ENCODE measurements at regions not wholly inside any gene's neighbourhood (a gene's known extent, or its start where the extent isn't known, plus 50 kb on each side); places are given as distances from the start of the nearest gene placed in this dataset.

- Histone ChIP-seq H3K4me1 (replicated peaks) (no peaks in the 10 kb centered on the region), H3K27me3 (replicated peaks) (no peaks in the 10 kb centered on the region), H3K9me3 (replicated peaks) (no peaks in the 10 kb centered on the region), H3K36me3 (no peaks in the 10 kb centered on the region), H3K27ac (no peak overlapping the region), H3K4me3 (no peak overlapping the region)
- no peak for DNase-seq (ENCODE audit: low read depth in 1 of 2, low spot score in 2 of 2)
Observed at GRCh38 chr14:66140213-66140918, 345.8 kb upstream of the CCDC196 start.

GRCh38 chr14:66140963-66141362 lies 345.2 kb upstream of the CCDC196 start:
- H3K27me3 ChIP-seq (replicated peaks), result no peaks in the 10 kb centered on the region
- no peak overlapping the region for H3K27ac ChIP-seq
- H3K9me3 ChIP-seq (replicated peaks), result no peaks in the 10 kb centered on the region
- no peaks in the 10 kb centered on the region for H3K4me1 ChIP-seq (replicated peaks)
- no peak for DNase-seq (ENCODE audit: low read depth in 1 of 2, low spot score in 2 of 2)
- H3K36me3 ChIP-seq, result no peaks in the 10 kb centered on the region
- H3K4me3 ChIP-seq, result no peak overlapping the region

- Histone ChIP-seq H3K4me1 (replicated peaks) (no peaks in the 10 kb centered on the region), H3K9me3 (replicated peaks) (no peaks in the 10 kb centered on the region), H3K36me3 (no peaks in the 10 kb centered on the region), H3K4me3 (no peak overlapping the region), H3K27ac (no peak overlapping the region), H3K27me3 (replicated peaks) (no peaks in the 10 kb centered on the region)
- no peak for DNase-seq (ENCODE audit: low read depth in 1 of 2, low spot score in 2 of 2)
Observed at GRCh38 chr14:66141733-66142132, 344.4 kb upstream of the CCDC196 start.

GRCh38 chr14:66143387-66144112 lies 342.6 kb upstream of the CCDC196 start:
- H3K4me3 ChIP-seq, result no peak overlapping the region
- no peaks in the 10 kb centered on the region for H3K27me3 ChIP-seq (replicated peaks)
- H3K36me3 ChIP-seq, result no peaks in the 10 kb centered on the region
- H3K4me1 ChIP-seq (replicated peaks), result no peaks in the 10 kb centered on the region
- H3K27ac ChIP-seq, result no peak overlapping the region
- DNase-seq (ENCODE audit: low read depth in 1 of 2, low spot score in 2 of 2), result no peak
- H3K9me3 ChIP-seq (replicated peaks), result no peaks in the 10 kb centered on the region

GRCh38 chr14:66152302-66152701 lies 333.9 kb upstream of the CCDC196 start:
- Histone ChIP-seq H3K4me3 (no peak overlapping the region), H3K27ac (no peak overlapping the region), H3K36me3 (no peaks in the 10 kb centered on the region), H3K27me3 (replicated peaks) (no peaks in the 10 kb centered on the region), H3K4me1 (replicated peaks) (no peaks in the 10 kb centered on the region), H3K9me3 (replicated peaks) (no peaks in the 10 kb centered on the region)
- DNase-seq (ENCODE audit: low read depth in 1 of 2, low spot score in 2 of 2), result no peak

- H3K4me3 ChIP-seq, result no peak overlapping the region
Observed at GRCh38 chr14:66152747-66153146, 333.4 kb upstream of the CCDC196 start.

GRCh38 chr14:66163023-66163422 lies 323.1 kb upstream of the CCDC196 start:
- no peaks in the 10 kb centered on the region for H3K9me3 ChIP-seq (replicated peaks)
- no peaks in the 10 kb centered on the region for H3K27me3 ChIP-seq (replicated peaks)
- no peaks in the 10 kb centered on the region for H3K4me1 ChIP-seq (replicated peaks)
- H3K36me3 ChIP-seq, result no peaks in the 10 kb centered on the region
- H3K27ac ChIP-seq, result no peak overlapping the region
- no peak overlapping the region for H3K4me3 ChIP-seq
- DNase-seq (ENCODE audit: low read depth in 1 of 2, low spot score in 2 of 2), result no peak

More at GRCh38 chr14:66152747-66153146, 333.4 kb upstream of the CCDC196 start:
- Histone ChIP-seq H3K27me3 (replicated peaks) (no peaks in the 10 kb centered on the region), H3K27ac (no peak overlapping the region), H3K4me1 (replicated peaks) (no peaks in the 10 kb centered on the region), H3K9me3 (replicated peaks) (no peaks in the 10 kb centered on the region), H3K36me3 (no peaks in the 10 kb centered on the region)
- no peak for DNase-seq (ENCODE audit: low read depth in 1 of 2, low spot score in 2 of 2)

- no peak overlapping the region for H3K4me3 ChIP-seq
- H3K9me3 ChIP-seq (replicated peaks), result no peaks in the 10 kb centered on the region
- H3K4me1 ChIP-seq (replicated peaks), result no peaks in the 10 kb centered on the region
- no peak overlapping the region for H3K27ac ChIP-seq
- no peaks in the 10 kb centered on the region for H3K27me3 ChIP-seq (replicated peaks)
- no peaks in the 10 kb centered on the region for H3K36me3 ChIP-seq
- no peak for DNase-seq (ENCODE audit: low read depth in 1 of 2, low spot score in 2 of 2)
Observed at GRCh38 chr14:66165337-66165736, 320.8 kb upstream of the CCDC196 start.

GRCh38 chr14:66174453-66174891 lies 311.7 kb upstream of the CCDC196 start:
- no peak for DNase-seq (ENCODE audit: low read depth in 1 of 2, low spot score in 2 of 2)
- Histone ChIP-seq H3K4me1 (replicated peaks) (no peaks in the 10 kb centered on the region), H3K9me3 (replicated peaks) (no peaks in the 10 kb centered on the region), H3K36me3 (no peaks in the 10 kb centered on the region), H3K4me3 (no peak overlapping the region), H3K27me3 (replicated peaks) (no peaks in the 10 kb centered on the region), H3K27ac (no peak overlapping the region)

GRCh38 chr14:66177935-66178334 lies 308.2 kb upstream of the CCDC196 start:
- Histone ChIP-seq H3K36me3 (no peaks in the 10 kb centered on the region), H3K4me3 (no peak overlapping the region), H3K9me3 (replicated peaks) (no peaks in the 10 kb centered on the region), H3K27me3 (replicated peaks) (no peaks in the 10 kb centered on the region), H3K4me1 (replicated peaks) (no peaks in the 10 kb centered on the region), H3K27ac (no peak overlapping the region)
- no peak for DNase-seq (ENCODE audit: low read depth in 1 of 2, low spot score in 2 of 2)

GRCh38 chr14:66196670-66197069 lies 289.5 kb upstream of the CCDC196 start:
- H3K27me3 ChIP-seq (replicated peaks), result no peaks in the 10 kb centered on the region
- no peaks in the 10 kb centered on the region for H3K4me1 ChIP-seq (replicated peaks)
- no peak for DNase-seq (ENCODE audit: low read depth in 1 of 2, low spot score in 2 of 2)
- no peaks in the 10 kb centered on the region for H3K36me3 ChIP-seq
- H3K27ac ChIP-seq, result no peak overlapping the region
- no peaks in the 10 kb centered on the region for H3K9me3 ChIP-seq (replicated peaks)
- no peak overlapping the region for H3K4me3 ChIP-seq

- H3K27ac ChIP-seq, result no peak overlapping the region
- H3K36me3 ChIP-seq, result no peaks in the 10 kb centered on the region
- H3K4me3 ChIP-seq, result no peak overlapping the region
- no peak for DNase-seq (ENCODE audit: low read depth in 1 of 2, low spot score in 2 of 2)
- no peaks in the 10 kb centered on the region for H3K27me3 ChIP-seq (replicated peaks)
- no peaks in the 10 kb centered on the region for H3K9me3 ChIP-seq (replicated peaks)
- H3K4me1 ChIP-seq (replicated peaks), result no peaks in the 10 kb centered on the region
Observed at GRCh38 chr14:66197276-66197675, 288.9 kb upstream of the CCDC196 start.

- Histone ChIP-seq H3K36me3 (no peaks in the 10 kb centered on the region), H3K27me3 (replicated peaks) (no peaks in the 10 kb centered on the region)
Observed at GRCh38 chr14:66206554-66206953, 279.6 kb upstream of the CCDC196 start.

GRCh38 chr14:66216763-66217162 lies 269.4 kb upstream of the CCDC196 start:
- Histone ChIP-seq H3K27me3 (replicated peaks) (no peaks in the 10 kb centered on the region), H3K36me3 (no peaks in the 10 kb centered on the region)
- DNase-seq (ENCODE audit: low read depth in 1 of 2, low spot score in 2 of 2), result no peak

More at GRCh38 chr14:66206554-66206953, 279.6 kb upstream of the CCDC196 start:
- Histone ChIP-seq H3K9me3 (replicated peaks) (no peaks in the 10 kb centered on the region), H3K27ac (no peak overlapping the region), H3K4me1 (replicated peaks) (no peaks in the 10 kb centered on the region), H3K4me3 (no peak overlapping the region)
- no peak for DNase-seq (ENCODE audit: low read depth in 1 of 2, low spot score in 2 of 2)

More at GRCh38 chr14:66216763-66217162, 269.4 kb upstream of the CCDC196 start:
- no peak overlapping the region for H3K4me3 ChIP-seq
- H3K27ac ChIP-seq, result no peak overlapping the region
- no peaks in the 10 kb centered on the region for H3K4me1 ChIP-seq (replicated peaks)
- peaks cover 6% of the 10 kb centered on the region; the same call in 1 of the 2 replicates for H3K9me3 ChIP-seq (replicated peaks)

Data from SJSA1 (cell line).